Endothelial cell of umbilical vein (primary cell): ENCODE measurements at regions not wholly inside any gene's neighbourhood (a gene's known extent, or its start where the extent isn't known, plus 50 kb on each side); places are given as distances from the start of the nearest gene placed in this dataset.

ENCODE experiments used
- BruUV-seq: library from RNA; stranded (reverse); fragments of 400-500 nt; replicated peaks from 2 replicates; lab custom pipeline; 2021; lab: Mats Ljungman, UMichigan
- CTCF ChIA-PET: fragments of 300-600, 350-600 bp; sonication (Branson Sonifier 250); formaldehyde crosslinking; loops from one replicate; lab custom pipeline; 2021; ENCODE audit warnings: antibody characterized with exemption, inconsistent platforms; lab: Charles Lee
- POLR2A ChIA-PET: fragments of 300-600, 350-600 bp; sonication (Branson Sonifier 250); formaldehyde crosslinking; loops from one replicate; lab custom pipeline; 2021; ENCODE audit warnings: antibody characterized with exemption, inconsistent platforms; lab: Charles Lee
- DNase-seq: peaks from one replicate; pipeline ENCODE4 v3.0.0-alpha.2; 2011; ENCODE audit warnings: low read depth, low spot score
- FAIRE-seq: peaks from 2 replicates; lab custom pipeline; 2011; peaks lifted over from hg19 to GRCh38; lab: Jason Lieb, UNC
- H2AFZ ChIP-seq: 2 replicates; pipeline ENCODE4 v1.6.0; 2012; ENCODE audit warnings: low read depth, low read length, control low read depth, inconsistent platforms
- H3K27ac ChIP-seq: 2 replicates; pipeline ENCODE4 v1.5.1; 2011; ENCODE audit warnings: low read depth, mild to moderate bottlenecking, control low read depth, low read length, moderate library complexity; ENCODE audit not compliant: insufficient read depth
- H3K27me3 ChIP-seq, 2 experiments: 2 replicates each; pipeline versions ENCODE4 v1.6.0 to v1.6.1; 2011; ENCODE audit warnings: low read length in 2 of 2, mixed read lengths in 1 of 2; ENCODE audit not compliant: control insufficient read depth in 2 of 2, insufficient read depth in 2 of 2
- H3K36me3 ChIP-seq, 2 experiments: 2 replicates in 1 of 2; 3 replicates in 1 of 2; pipeline ENCODE4 v1.5.1; 2011; ENCODE audit warnings: low read length in 2 of 2, mild to moderate bottlenecking in 1 of 2, moderate library complexity in 1 of 2; ENCODE audit not compliant: control insufficient read depth in 2 of 2, insufficient read depth in 2 of 2; ENCODE audit errors: extremely low read depth in 1 of 2
- H3K4me1 ChIP-seq: 3 replicates; pipeline ENCODE4 v1.5.1; 2011; ENCODE audit warnings: mild to moderate bottlenecking, low read length; ENCODE audit not compliant: control insufficient read depth, insufficient read depth; ENCODE audit errors: extremely low read depth
- H3K4me2 ChIP-seq: 2 replicates; pipeline ENCODE4 v1.6.1; 2011; ENCODE audit warnings: low read length, control low read depth, mixed read lengths; ENCODE audit not compliant: insufficient read depth
- H3K4me3 ChIP-seq, 3 experiments: fragments of 200-600 bp in 1 of 3; sonication (generic), shearing (Covaris generic) in 1 of 3; replicated peaks in 1 of 3; 2 replicates each; pipeline ENCODE4 v1.5.1; 2011 to 2016; ENCODE audit warnings: control low read depth in 3 of 3, low read length in 3 of 3, mild to moderate bottlenecking in 2 of 3, inconsistent platforms in 1 of 3, low read depth in 1 of 3, moderate library complexity in 1 of 3; ENCODE audit not compliant: insufficient read depth in 1 of 3
- H3K79me2 ChIP-seq: 2 replicates; pipeline ENCODE4 v1.6.0; 2012; ENCODE audit warnings: low read length, inconsistent platforms; ENCODE audit not compliant: control insufficient read depth, insufficient read depth
- H3K9ac ChIP-seq: replicated peaks from 2 replicates; pipeline ENCODE3; 2011; ENCODE audit warnings: low read length, control low read depth; ENCODE audit not compliant: insufficient read depth; ENCODE audit errors: extremely low read depth
- H3K9me1 ChIP-seq: replicated peaks from 3 replicates; pipeline ENCODE4 v1.6.0; 2011; ENCODE audit warnings: mild to moderate bottlenecking, low read length; ENCODE audit not compliant: control insufficient read depth, insufficient read depth; ENCODE audit errors: extremely low read depth
- H3K9me3 ChIP-seq: replicated peaks from 2 replicates; pipeline ENCODE4 v1.5.1; 2012; ENCODE audit warnings: low read length, inconsistent platforms; ENCODE audit not compliant: control insufficient read depth, insufficient read depth
- H4K20me1 ChIP-seq: replicated peaks from 2 replicates; pipeline ENCODE3; 2011; ENCODE audit warnings: mild to moderate bottlenecking, low read length; ENCODE audit not compliant: control insufficient read depth, insufficient read depth; ENCODE audit errors: extremely low read depth
- GATA2 ChIP-seq: IDR thresholded peaks from 2 replicates; pipeline ENCODE4 v1.7.0; 2011; ENCODE audit warnings: low read depth, mild to moderate bottlenecking, moderate library complexity, mixed read lengths, low read length; ENCODE audit not compliant: insufficient read length, insufficient read depth
- JUN ChIP-seq: IDR thresholded peaks from 2 replicates; pipeline ENCODE4 v1.6.1; 2011; ENCODE audit warnings: borderline replicate concordance, low read depth; ENCODE audit not compliant: insufficient read length, insufficient read depth
- POLR2A ChIP-seq: IDR thresholded peaks from 2 replicates; pipeline ENCODE4 v1.6.1; 2012; ENCODE audit warnings: low read depth, mild to moderate bottlenecking, control low read depth, low read length
- dilution Hi-C: fragments of 300-500 bp; cut with MboI; formaldehyde crosslinking; loops from one replicate; pipeline ENCODE4 v1.15.0; 2019; ENCODE audit warnings: low sequenced_read_pairs; ENCODE audit not compliant: extremely low pct_ligation_motif_present
- intact Hi-C: fragments of 100-400 bp; cut with micrococcal nuclease; formaldehyde crosslinking; loops from one replicate; pipeline ENCODE4 v1.10.0; 2022

GRCh38 chr18:23340661-23341060 lies 112.4 kb upstream of the RIOK3 start:
- H3K9me1 ChIP-seq: no peaks in the 10 kb centered on the region
- no peak for TF ChIP-seq POLR2A
- no peak for TF ChIP-seq JUN
- no peaks in the 10 kb centered on the region for H3K27me3 ChIP-seq
- ChIA-PET POLR2A (no interaction called here), CTCF (interaction anchor here (1.1 to 2.3 kb wide), 2 partner anchors 12 to 71 kb away, joined by 3 to 5 read pairs; no protein-coding TSS in a partner anchor)
- BruUV-seq: no TSS peak
- H2AFZ ChIP-seq: no peak overlapping the region
- no peaks in the 10 kb centered on the region for H3K36me3 ChIP-seq
- H3K4me3 ChIP-seq: no peak overlapping the region
- no peak for DNase-seq
- no peak overlapping the region for H3K4me2 ChIP-seq
- peaks cover 10% of the 10 kb centered on the region for H3K4me1 ChIP-seq
- FAIRE-seq: no peak
- dilution Hi-C loops (no loop called here), intact Hi-C loops (no loop called here)
- no peak overlapping the region for H3K9ac ChIP-seq
- H3K9me3 ChIP-seq: no peaks in the 10 kb centered on the region
- no peak overlapping the region for H3K27ac ChIP-seq
- H3K79me2 ChIP-seq: no peaks in the 10 kb centered on the region
- no peaks in the 10 kb centered on the region for H4K20me1 ChIP-seq

- BruUV-seq: no TSS peak
These were observed 111.7 kb upstream of the RIOK3 start for GRCh38 chr18:23341383-23341782.

More at GRCh38 chr18:23341383-23341782, 111.7 kb upstream of the RIOK3 start:
- POLR2A ChIA-PET: no interaction called here
- H3K36me3 ChIP-seq: no peaks in the 10 kb centered on the region
- CTCF ChIA-PET: interaction anchor here (1.0 kb wide), 1 partner anchor 16 kb away, joined by 3 read pairs; no protein-coding TSS in a partner anchor
- H3K27ac ChIP-seq: no peak overlapping the region
- no peak overlapping the region for H3K9ac ChIP-seq
- no peaks in the 10 kb centered on the region for H3K9me1 ChIP-seq
- peaks cover 3% of the 10 kb centered on the region for H3K4me1 ChIP-seq
- intact Hi-C loops (no loop called here), dilution Hi-C loops (no loop called here)
- no peak overlapping the region for H3K4me3 ChIP-seq
- no peak for FAIRE-seq
- H3K9me3 ChIP-seq: no peaks in the 10 kb centered on the region
- H2AFZ ChIP-seq: no peak overlapping the region
- DNase-seq: no peak
- H4K20me1 ChIP-seq: no peaks in the 10 kb centered on the region
- TF ChIP-seq GATA2: no peak
- H3K4me2 ChIP-seq: no peak overlapping the region
- H3K79me2 ChIP-seq: no peaks in the 10 kb centered on the region
- H3K27me3 ChIP-seq: no peaks in the 10 kb centered on the region
